ENCODE measurements at regions not wholly inside any gene's neighbourhood (a gene's known extent, or its start where the extent isn't known, plus 50 kb on each side); places are given as distances from the start of the nearest gene placed in this dataset.

DNA sequence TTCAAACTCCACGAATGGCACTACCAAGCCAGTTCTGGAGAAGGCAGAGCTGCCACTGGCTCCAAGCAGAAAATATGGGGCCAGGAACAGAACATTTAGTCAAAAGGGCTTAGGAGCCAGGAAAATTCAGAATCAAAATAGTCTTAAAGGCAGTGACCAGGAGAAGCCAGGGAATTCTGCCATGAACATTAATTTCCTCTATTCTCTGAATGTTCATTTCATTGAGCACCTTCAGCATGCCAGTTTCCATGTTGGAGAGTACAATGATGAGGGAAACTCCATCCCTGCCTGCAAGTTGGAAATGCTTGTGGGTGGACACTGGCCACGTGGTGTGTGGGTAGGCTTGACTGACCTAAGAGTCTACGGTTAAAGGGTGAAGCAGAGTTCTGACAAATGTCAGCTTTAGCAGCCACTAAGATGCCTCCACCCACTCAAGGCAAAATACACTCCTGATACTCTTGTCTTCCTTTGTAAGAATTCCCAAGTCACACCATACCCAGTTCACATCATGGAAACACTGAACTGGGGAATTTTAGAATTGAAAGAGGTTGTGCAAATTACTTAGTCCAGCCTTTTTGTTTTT is 190.1 kb upstream of the C1QTNF7 start:
- no peak overlapping the region for H3K4me3 ChIP-seq
- DNase-seq = no peak
- TF ChIP-seq, protein P1, sequence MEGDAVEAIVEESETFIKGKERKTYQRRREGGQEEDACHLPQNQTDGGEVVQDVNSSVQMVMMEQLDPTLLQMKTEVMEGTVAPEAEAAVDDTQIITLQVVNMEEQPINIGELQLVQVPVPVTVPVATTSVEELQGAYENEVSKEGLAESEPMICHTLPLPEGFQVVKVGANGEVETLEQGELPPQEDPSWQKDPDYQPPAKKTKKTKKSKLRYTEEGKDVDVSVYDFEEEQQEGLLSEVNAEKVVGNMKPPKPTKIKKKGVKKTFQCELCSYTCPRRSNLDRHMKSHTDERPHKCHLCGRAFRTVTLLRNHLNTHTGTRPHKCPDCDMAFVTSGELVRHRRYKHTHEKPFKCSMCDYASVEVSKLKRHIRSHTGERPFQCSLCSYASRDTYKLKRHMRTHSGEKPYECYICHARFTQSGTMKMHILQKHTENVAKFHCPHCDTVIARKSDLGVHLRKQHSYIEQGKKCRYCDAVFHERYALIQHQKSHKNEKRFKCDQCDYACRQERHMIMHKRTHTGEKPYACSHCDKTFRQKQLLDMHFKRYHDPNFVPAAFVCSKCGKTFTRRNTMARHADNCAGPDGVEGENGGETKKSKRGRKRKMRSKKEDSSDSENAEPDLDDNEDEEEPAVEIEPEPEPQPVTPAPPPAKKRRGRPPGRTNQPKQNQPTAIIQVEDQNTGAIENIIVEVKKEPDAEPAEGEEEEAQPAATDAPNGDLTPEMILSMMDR (IDR thresholded peaks at IDR 0.05; ENCODE audit: control extremely low read depth, extremely low read depth) = no peak
- no peaks in the 10 kb centered on the region for H3K9me3 ChIP-seq (ENCODE audit: control insufficient read depth in 4 of 4, insufficient read depth in 3 of 4, low read length in 3 of 4)
- WGBS, 2 donors = 70 to 84% methylated on average over 3 of the region's 3 CpGs
- H3K4me1 ChIP-seq (ENCODE audit: control insufficient read depth in 5 of 5, insufficient read depth in 5 of 5, low read length in 5 of 5) = peaks cover 0 to 16% (median 3%) of the 10 kb centered on the region in 5 donors
- no peaks in the 10 kb centered on the region for H3K27me3 ChIP-seq (ENCODE audit: control insufficient read depth in 3 of 3, insufficient read depth in 3 of 3, low read length in 2 of 3)
- no peak overlapping the region for H3K27ac ChIP-seq (ENCODE audit: low read depth in 1 of 2, low read length in 1 of 2)
- no peak overlapping the region for H3K9ac ChIP-seq (ENCODE audit: insufficient read depth in 1 of 2, low read length in 2 of 2)
- H3K36me3 ChIP-seq (ENCODE audit: control insufficient read depth in 4 of 4, insufficient read depth in 4 of 4, low read length in 4 of 4) = no peaks in the 10 kb centered on the region
- no peak for ATAC-seq (ENCODE audit: insufficient read depth, low FRiP score)

DNA sequence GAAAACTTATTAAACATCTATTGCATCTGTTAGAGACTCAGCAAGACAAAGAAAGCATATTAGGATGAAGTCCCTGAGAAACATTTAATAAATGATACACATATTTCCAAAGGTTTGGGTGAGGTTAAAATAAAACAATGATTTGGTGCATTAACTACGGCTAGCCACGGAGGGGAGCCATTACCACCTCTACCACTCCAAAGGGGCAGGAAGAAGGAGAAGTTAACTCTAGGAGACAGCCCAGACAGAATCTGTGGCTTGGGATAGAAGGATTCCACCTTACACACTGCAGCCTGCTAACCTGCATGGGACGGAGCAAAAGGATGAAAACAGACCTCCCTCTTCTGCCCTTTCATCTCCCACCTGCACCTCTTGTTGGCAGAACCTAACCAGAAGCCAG is 189.1 kb upstream of the C1QTNF7 start:
- Histone ChIP-seq H3K9me3 (ENCODE audit: control insufficient read depth in 4 of 4, insufficient read depth in 3 of 4, low read length in 3 of 4) (no peaks in the 10 kb centered on the region), H3K4me1 (ENCODE audit: control insufficient read depth in 5 of 5, insufficient read depth in 5 of 5, low read length in 5 of 5) (peaks cover 0 to 7% (median 0%) of the 10 kb centered on the region in 5 donors), H3K27me3 (ENCODE audit: control insufficient read depth in 3 of 3, insufficient read depth in 3 of 3, low read length in 2 of 3) (no peaks in the 10 kb centered on the region), H3K27ac (ENCODE audit: low read depth in 1 of 2, low read length in 1 of 2) (no peak overlapping the region), H3K9ac (ENCODE audit: insufficient read depth in 1 of 2, low read length in 2 of 2) (no peak overlapping the region), H3K4me3 (no peak overlapping the region), H3K36me3 (ENCODE audit: control insufficient read depth in 4 of 4, insufficient read depth in 4 of 4, low read length in 4 of 4) (no peaks in the 10 kb centered on the region)
- WGBS, 2 donors = 9 to 16% methylated on average over 3 of the region's 3 CpGs
- DNase-seq = peak; percentile 63 to 69 (median 69)
- ATAC-seq (ENCODE audit: insufficient read depth, low FRiP score) = no peak
- TF ChIP-seq, protein P1 (IDR thresholded peaks at IDR 0.05; ENCODE audit: control extremely low read depth, extremely low read depth) = peak; percentile 41

DNA sequence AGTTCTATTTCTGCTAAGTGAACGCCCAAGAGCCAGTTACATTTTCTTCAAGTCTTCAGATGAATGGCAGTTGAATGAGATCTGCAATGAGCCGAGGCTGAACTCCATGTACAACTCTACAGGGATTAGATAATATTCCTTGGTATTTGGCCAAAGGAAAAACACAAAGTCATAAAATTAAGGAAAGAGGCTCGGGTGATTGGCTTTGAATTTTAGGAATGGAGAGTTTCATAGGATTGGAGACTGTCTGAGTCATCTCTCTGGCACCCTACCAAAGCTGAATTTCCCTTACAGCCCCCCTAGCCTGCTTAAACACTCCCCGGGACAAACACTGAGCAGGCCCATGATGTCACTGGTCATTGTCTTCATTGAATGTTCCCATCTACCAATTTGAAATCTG is 188.0 kb upstream of the C1QTNF7 start:
- Histone ChIP-seq H3K27ac (ENCODE audit: low read depth in 1 of 2, low read length in 1 of 2) (no peak overlapping the region), H3K4me3 (no peak overlapping the region), H3K36me3 (ENCODE audit: control insufficient read depth in 4 of 4, insufficient read depth in 4 of 4, low read length in 4 of 4) (no peaks in the 10 kb centered on the region), H3K9me3 (ENCODE audit: control insufficient read depth in 4 of 4, insufficient read depth in 3 of 4, low read length in 3 of 4) (no peaks in the 10 kb centered on the region), H3K4me1 (ENCODE audit: control insufficient read depth in 5 of 5, insufficient read depth in 5 of 5, low read length in 5 of 5) (peaks cover 0 to 3% (median 0%) of the 10 kb centered on the region in 5 donors), H3K27me3 (ENCODE audit: control insufficient read depth in 3 of 3, insufficient read depth in 3 of 3, low read length in 2 of 3) (no peaks in the 10 kb centered on the region), H3K9ac (ENCODE audit: insufficient read depth in 1 of 2, low read length in 2 of 2) (no peak overlapping the region)
- TF ChIP-seq, protein P1 (IDR thresholded peaks at IDR 0.05; ENCODE audit: control extremely low read depth, extremely low read depth) = no peak
- 68 to 83% methylated on average over 4 of the region's 4 CpGs for WGBS, 2 donors
- ATAC-seq (ENCODE audit: insufficient read depth, low FRiP score) (no peak), DNase-seq (peak in 1 of 3 donors; percentile 32)

DNA sequence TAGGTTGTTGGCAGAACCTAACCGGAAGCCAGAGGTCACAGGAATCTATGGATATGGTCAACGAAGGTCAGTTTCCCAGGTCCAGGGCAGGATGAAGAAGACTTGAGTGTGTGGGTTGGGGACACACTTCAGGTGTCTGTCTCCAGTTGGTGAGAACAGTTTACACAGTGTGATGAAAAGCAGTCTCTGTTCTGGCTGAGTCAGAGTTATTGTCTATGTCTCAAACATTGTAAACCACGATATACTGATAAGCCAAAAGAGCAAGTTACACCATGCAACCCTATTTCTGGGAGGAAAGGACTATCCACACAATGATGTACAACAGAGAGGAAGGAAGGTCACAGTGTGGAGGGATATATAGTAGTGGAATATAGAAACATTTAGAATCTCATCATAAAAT is 187.1 kb upstream of the C1QTNF7 start:
- WGBS, 2 donors = 76 to 80% methylated on average over 3 of the region's 3 CpGs
- Histone ChIP-seq H3K9me3 (ENCODE audit: control insufficient read depth in 4 of 4, insufficient read depth in 3 of 4, low read length in 3 of 4) (peaks cover 0 to 2% (median 0%) of the 10 kb centered on the region in 4 donors), H3K4me3 (no peak overlapping the region), H3K9ac (ENCODE audit: insufficient read depth in 1 of 2, low read length in 2 of 2) (no peak overlapping the region), H3K36me3 (ENCODE audit: control insufficient read depth in 4 of 4, insufficient read depth in 4 of 4, low read length in 4 of 4) (no peaks in the 10 kb centered on the region), H3K4me1 (ENCODE audit: control insufficient read depth in 5 of 5, insufficient read depth in 5 of 5, low read length in 5 of 5) (peaks cover 0 to 3% (median 0%) of the 10 kb centered on the region in 5 donors), H3K27me3 (ENCODE audit: control insufficient read depth in 3 of 3, insufficient read depth in 3 of 3, low read length in 2 of 3) (no peaks in the 10 kb centered on the region), H3K27ac (ENCODE audit: low read depth in 1 of 2, low read length in 1 of 2) (no peak overlapping the region)
- ATAC-seq (ENCODE audit: insufficient read depth, low FRiP score) (no peak), DNase-seq (no peak)
- TF ChIP-seq, protein P1 (IDR thresholded peaks at IDR 0.05; ENCODE audit: control extremely low read depth, extremely low read depth) = no peak

Measured in lung (tissue), 11 donors.